ENCODE measurements at regions not wholly inside any gene's neighbourhood (a gene's known extent, or its start where the extent isn't known, plus 50 kb on each side); places are given as distances from the start of the nearest gene placed in this dataset.
"Not testable (repeated sequence)": the region's sequence is repeated elsewhere in the genome, so short reads cannot be mapped to it uniquely, and the experiment has no call there.

GRCh38 chr9:6144947-6145346 is 70.7 kb upstream of the IL33 start:
- TF ChIP-seq, protein P1, sequence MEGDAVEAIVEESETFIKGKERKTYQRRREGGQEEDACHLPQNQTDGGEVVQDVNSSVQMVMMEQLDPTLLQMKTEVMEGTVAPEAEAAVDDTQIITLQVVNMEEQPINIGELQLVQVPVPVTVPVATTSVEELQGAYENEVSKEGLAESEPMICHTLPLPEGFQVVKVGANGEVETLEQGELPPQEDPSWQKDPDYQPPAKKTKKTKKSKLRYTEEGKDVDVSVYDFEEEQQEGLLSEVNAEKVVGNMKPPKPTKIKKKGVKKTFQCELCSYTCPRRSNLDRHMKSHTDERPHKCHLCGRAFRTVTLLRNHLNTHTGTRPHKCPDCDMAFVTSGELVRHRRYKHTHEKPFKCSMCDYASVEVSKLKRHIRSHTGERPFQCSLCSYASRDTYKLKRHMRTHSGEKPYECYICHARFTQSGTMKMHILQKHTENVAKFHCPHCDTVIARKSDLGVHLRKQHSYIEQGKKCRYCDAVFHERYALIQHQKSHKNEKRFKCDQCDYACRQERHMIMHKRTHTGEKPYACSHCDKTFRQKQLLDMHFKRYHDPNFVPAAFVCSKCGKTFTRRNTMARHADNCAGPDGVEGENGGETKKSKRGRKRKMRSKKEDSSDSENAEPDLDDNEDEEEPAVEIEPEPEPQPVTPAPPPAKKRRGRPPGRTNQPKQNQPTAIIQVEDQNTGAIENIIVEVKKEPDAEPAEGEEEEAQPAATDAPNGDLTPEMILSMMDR (IDR thresholded peaks at IDR 0.05; ENCODE audit: borderline replicate concordance): no peak

GRCh38 chr9:6142799-6143454 is 72.7 kb upstream of the IL33 start:
- Histone ChIP-seq H3K27ac (replicated peaks) (no peak overlapping the region), H3K4me1 (no peaks in the 10 kb centered on the region), H3K36me3 (no peaks in the 10 kb centered on the region), H3K4me3 (no peak overlapping the region), H3K27me3 (ENCODE audit: low read depth) (no peaks in the 10 kb centered on the region), H3K9me3 (replicated peaks) (peaks cover 13% of the 10 kb centered on the region)
- intact Hi-C loops (cut with micrococcal nuclease): no loop called here
- no peak for DNase-seq
- TF ChIP-seq, protein P1 (IDR thresholded peaks at IDR 0.05; ENCODE audit: borderline replicate concordance): no peak

More at GRCh38 chr9:6144947-6145346, 70.7 kb upstream of the IL33 start:
- DNase-seq: no peak
- no peak overlapping the region for H3K4me3 ChIP-seq
- no peaks in the 10 kb centered on the region for H3K36me3 ChIP-seq
- intact Hi-C loops (cut with micrococcal nuclease): no loop called here
- peaks cover 13% of the 10 kb centered on the region for H3K9me3 ChIP-seq (replicated peaks)
- no peaks in the 10 kb centered on the region for H3K27me3 ChIP-seq (ENCODE audit: low read depth)
- H3K4me1 ChIP-seq: no peaks in the 10 kb centered on the region
- H3K27ac ChIP-seq (replicated peaks): no peak overlapping the region

DNA sequence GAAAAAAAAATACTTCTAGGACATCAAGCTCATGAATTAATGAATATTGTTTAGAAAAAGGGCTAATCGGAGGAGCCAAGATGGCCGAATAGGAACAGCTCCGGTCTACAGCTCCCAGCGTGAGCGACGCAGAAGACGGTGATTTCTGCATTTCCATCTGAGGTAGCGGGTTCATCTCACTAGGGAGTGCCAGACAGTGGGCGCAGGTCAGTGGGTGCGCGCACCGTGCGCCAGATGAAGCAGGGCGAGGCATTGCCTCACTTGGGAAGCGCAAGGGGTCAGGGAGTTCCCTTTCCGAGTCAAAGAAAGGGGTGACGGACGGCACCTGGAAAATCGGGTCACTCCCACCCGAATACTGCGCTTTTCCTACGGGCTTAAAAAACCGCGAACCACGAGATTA is 79.8 kb upstream of the IL33 start:
- intact Hi-C loops (cut with micrococcal nuclease); H3K27ac ChIP-seq (replicated peaks); DNase-seq; H3K36me3 ChIP-seq; H3K4me1 ChIP-seq; H3K4me3 ChIP-seq; H3K27me3 ChIP-seq (ENCODE audit: low read depth); H3K9me3 ChIP-seq (replicated peaks): not testable (repeated sequence)

DNA sequence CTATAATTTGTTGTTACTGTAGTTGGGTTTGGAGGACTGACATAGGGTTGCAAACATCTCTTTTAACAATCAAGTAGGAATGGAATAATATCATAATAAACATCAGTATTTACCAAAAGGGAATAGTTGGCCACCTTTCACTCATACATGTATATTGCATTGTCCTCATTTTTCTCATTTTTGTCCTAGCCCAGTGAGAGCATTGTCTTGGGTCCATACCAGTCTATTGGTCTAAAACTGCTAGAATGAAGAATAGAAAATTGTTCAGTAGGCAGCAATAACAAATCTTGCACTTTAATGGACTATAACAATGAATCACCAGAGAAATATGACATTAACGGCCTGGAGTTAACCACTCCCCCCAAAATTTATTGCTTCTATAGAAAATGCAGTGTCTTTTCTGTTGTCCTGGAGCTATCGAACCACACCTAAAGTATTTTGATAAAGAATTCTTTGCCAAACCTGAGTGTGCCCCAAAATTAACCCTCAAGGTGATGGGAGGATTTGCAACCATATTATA is 80.9 kb upstream of the IL33 start:
- DNase-seq: no peak
- no peaks in the 10 kb centered on the region for H3K9me3 ChIP-seq (replicated peaks)
- H3K36me3 ChIP-seq: no peaks in the 10 kb centered on the region
- H3K4me1 ChIP-seq: no peaks in the 10 kb centered on the region
- intact Hi-C loops (cut with micrococcal nuclease): no loop called here
- H3K27me3 ChIP-seq (ENCODE audit: low read depth): no peaks in the 10 kb centered on the region
- H3K4me3 ChIP-seq: no peak overlapping the region
- H3K27ac ChIP-seq (replicated peaks): no peak overlapping the region
- TF ChIP-seq, protein P1 (IDR thresholded peaks at IDR 0.05; ENCODE audit: borderline replicate concordance): no peak

- no peaks in the 10 kb centered on the region for H3K9me3 ChIP-seq (replicated peaks)
- H3K4me1 ChIP-seq: no peaks in the 10 kb centered on the region
- intact Hi-C loops (cut with micrococcal nuclease): no loop called here
- no peak overlapping the region for H3K27ac ChIP-seq (replicated peaks)
- no peaks in the 10 kb centered on the region for H3K36me3 ChIP-seq
- H3K27me3 ChIP-seq (ENCODE audit: low read depth): no peaks in the 10 kb centered on the region
- TF ChIP-seq, protein P1 (IDR thresholded peaks at IDR 0.05; ENCODE audit: borderline replicate concordance): no peak
- no peak overlapping the region for H3K4me3 ChIP-seq
- no peak for DNase-seq
Measured at GRCh38 chr9:6133346-6134063, 82.1 kb upstream of the IL33 start.

DNA sequence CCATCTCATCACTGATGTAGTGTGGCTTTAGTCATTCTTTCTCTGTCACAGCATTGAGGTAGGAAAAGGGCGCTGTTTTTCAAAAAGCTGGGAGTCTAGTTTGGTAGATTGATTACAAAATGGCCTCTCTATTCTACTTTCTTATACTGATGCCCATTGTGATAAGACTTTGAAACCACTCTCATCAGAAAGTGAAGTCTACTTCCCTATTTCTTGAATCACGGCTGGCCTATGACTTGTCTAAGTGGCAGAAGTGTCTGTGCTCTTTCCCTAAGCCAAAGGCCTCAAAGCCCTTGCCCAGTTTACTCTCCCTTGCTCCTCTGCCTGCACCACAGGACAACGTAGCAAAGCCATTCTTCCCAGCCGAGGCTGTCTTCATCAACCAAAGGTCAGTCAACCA is 83.0 kb upstream of the IL33 start:
- no peak for DNase-seq
- no peaks in the 10 kb centered on the region for H3K36me3 ChIP-seq
- no peaks in the 10 kb centered on the region for H3K4me1 ChIP-seq
- H3K27me3 ChIP-seq (ENCODE audit: low read depth): no peaks in the 10 kb centered on the region
- H3K9me3 ChIP-seq (replicated peaks): no peaks in the 10 kb centered on the region
- intact Hi-C loops (cut with micrococcal nuclease): no loop called here
- H3K4me3 ChIP-seq: no peak overlapping the region
- no peak overlapping the region for H3K27ac ChIP-seq (replicated peaks)
- TF ChIP-seq, protein P1 (IDR thresholded peaks at IDR 0.05; ENCODE audit: borderline replicate concordance): no peak

All from left ventricle myocardium inferior (tissue), 1 donor.